RCC 7860 (cell line): ENCODE measurements at regions not wholly inside any gene's neighbourhood (a gene's known extent, or its start where the extent isn't known, plus 50 kb on each side); places are given as distances from the start of the nearest gene placed in this dataset.
A peak's percentile ranks its signal among the peaks of the same experiment; 100 is the strongest.

Experiments used
- DNase-seq: peaks from one replicate; pipeline ENCODE4 v3.0.0-alpha.2; 2015; ENCODE audit warnings: low spot score
- FAIRE-seq: peaks from 2 replicates; lab custom pipeline; 2012; peaks lifted over from hg19 to GRCh38; lab: Jason Lieb, UNC

- DNase-seq, result no peak
- no peak for FAIRE-seq
Observed at GRCh38 chr5:53359916-53360517, 120.4 kb upstream of the FST start.

- FAIRE-seq, result peak; percentile 87
- peak; percentile 82 for DNase-seq
Observed at GRCh38 chr5:53360811-53361210, 119.6 kb upstream of the FST start.

GRCh38 chr5:53361708-53362107 lies 118.7 kb upstream of the FST start:
- FAIRE-seq, result no peak
- no peak for DNase-seq

- peak; percentile 75 for FAIRE-seq
Observed at GRCh38 chr5:53362521-53362941, 117.9 kb upstream of the FST start.

GRCh38 chr5:53364061-53364460 lies 116.4 kb upstream of the FST start:
- FAIRE-seq (no peak), DNase-seq (no peak)

More at GRCh38 chr5:53362521-53362941, 117.9 kb upstream of the FST start:
- peak; percentile 81 for DNase-seq

GRCh38 chr5:53366245-53366644 lies 114.2 kb upstream of the FST start:
- FAIRE-seq (no peak), DNase-seq (peak; percentile 9)

GRCh38 chr5:53367727-53368126 lies 112.7 kb upstream of the FST start:
- FAIRE-seq (no peak), DNase-seq (no peak)

- FAIRE-seq, result no peak
- DNase-seq, result no peak
Observed at GRCh38 chr5:53368516-53368915, 111.9 kb upstream of the FST start.

- DNase-seq (no peak), FAIRE-seq (no peak)
Observed at GRCh38 chr5:53368966-53369605, 111.3 kb upstream of the FST start.

GRCh38 chr5:53369681-53370080 lies 110.7 kb upstream of the FST start:
- no peak for FAIRE-seq
- DNase-seq, result no peak

GRCh38 chr5:53373451-53374158 lies 106.8 kb upstream of the FST start:
- FAIRE-seq (no peak), DNase-seq (no peak)

- DNase-seq, result no peak
- FAIRE-seq, result no peak
Observed at GRCh38 chr5:53376853-53377252, 103.6 kb upstream of the FST start.

- no peak for DNase-seq
- FAIRE-seq, result no peak
Observed at GRCh38 chr5:53378190-53378589, 102.2 kb upstream of the FST start.

- FAIRE-seq (peak; percentile 44), DNase-seq (peak; percentile 5)
Observed at GRCh38 chr5:53378590-53379247, 101.7 kb upstream of the FST start.

- no peak for FAIRE-seq
- no peak for DNase-seq
Observed at GRCh38 chr5:53386341-53386740, 94.1 kb upstream of the FST start.

GRCh38 chr5:53389093-53389492 lies 91.3 kb upstream of the FST start:
- no peak for FAIRE-seq
- no peak for DNase-seq

GRCh38 chr5:53392073-53392472 lies 88.4 kb upstream of the FST start:
- DNase-seq (no peak), FAIRE-seq (no peak)

- FAIRE-seq, result no peak
- no peak for DNase-seq
Observed at GRCh38 chr5:53394808-53395207, 85.6 kb upstream of the FST start.

- DNase-seq (no peak), FAIRE-seq (no peak)
Observed at GRCh38 chr5:53397141-53397757, 83.2 kb upstream of the FST start.

GRCh38 chr5:53397845-53398244 lies 82.6 kb upstream of the FST start:
- DNase-seq (peak; percentile 66), FAIRE-seq (no peak)
